ENCODE measurements at regions not wholly inside any gene's neighbourhood (a gene's known extent, or its start where the extent isn't known, plus 50 kb on each side); places are given as distances from the start of the nearest gene placed in this dataset.

- TF ChIP-seq FOXP4 (CRISPR knock-in tag; IDR thresholded peaks at IDR 0.05), result no peak
- no peak for TF ChIP-seq CTCF (CRISPR knock-in tag; IDR thresholded peaks at IDR 0.05)
- no peak for TF ChIP-seq NFATC3 (CRISPR knock-in tag; IDR thresholded peaks at IDR 0.05)
- no peak for TF ChIP-seq ZIK1 (CRISPR knock-in tag; IDR thresholded peaks at IDR 0.05; ENCODE audit: borderline replicate concordance, low read depth)
Observed at GRCh38 chr2:129768485-129769184, 210.8 kb upstream of the RAB6C start.
